ENCODE measurements at regions not wholly inside any gene's neighbourhood (a gene's known extent, or its start where the extent isn't known, plus 50 kb on each side); places are given as distances from the start of the nearest gene placed in this dataset.

DNA sequence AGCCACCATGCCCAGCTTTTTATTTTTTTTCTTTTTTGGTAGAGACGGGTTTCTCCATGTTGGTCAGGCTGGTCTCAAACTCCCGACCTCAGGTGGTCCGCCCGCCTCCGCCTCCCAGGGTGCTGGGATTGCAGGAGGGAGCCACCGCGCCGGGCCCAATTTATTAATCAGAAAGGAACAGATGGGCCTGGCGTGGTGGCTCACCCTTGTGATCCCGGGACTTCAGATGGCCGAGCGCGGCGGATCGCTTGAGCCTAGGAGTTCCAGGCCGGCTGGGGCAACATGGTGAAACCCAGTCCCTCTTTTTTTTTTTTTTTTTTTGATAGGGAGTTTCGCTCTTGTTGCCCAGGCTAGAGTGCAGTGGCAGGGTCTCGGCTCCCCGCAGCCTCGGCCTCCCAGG lies 64.6 kb downstream of the GOLGA6L7 start (continued):
- TF ChIP-seq, protein P1, sequence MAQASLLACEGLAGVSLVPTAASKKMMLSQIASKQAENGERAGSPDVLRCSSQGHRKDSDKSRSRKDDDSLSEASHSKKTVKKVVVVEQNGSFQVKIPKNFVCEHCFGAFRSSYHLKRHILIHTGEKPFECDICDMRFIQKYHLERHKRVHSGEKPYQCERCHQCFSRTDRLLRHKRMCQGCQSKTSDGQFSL (CRISPR knock-in tag; IDR thresholded peaks at IDR 0.05): no peak
- TF ChIP-seq, protein P1 (tag; IDR thresholded peaks at IDR 0.05): no peak
- no peak for TF ChIP-seq MEF2D (tag; conservative IDR thresholded peaks at IDR 0.05; ENCODE audit: low read depth)

DNA sequence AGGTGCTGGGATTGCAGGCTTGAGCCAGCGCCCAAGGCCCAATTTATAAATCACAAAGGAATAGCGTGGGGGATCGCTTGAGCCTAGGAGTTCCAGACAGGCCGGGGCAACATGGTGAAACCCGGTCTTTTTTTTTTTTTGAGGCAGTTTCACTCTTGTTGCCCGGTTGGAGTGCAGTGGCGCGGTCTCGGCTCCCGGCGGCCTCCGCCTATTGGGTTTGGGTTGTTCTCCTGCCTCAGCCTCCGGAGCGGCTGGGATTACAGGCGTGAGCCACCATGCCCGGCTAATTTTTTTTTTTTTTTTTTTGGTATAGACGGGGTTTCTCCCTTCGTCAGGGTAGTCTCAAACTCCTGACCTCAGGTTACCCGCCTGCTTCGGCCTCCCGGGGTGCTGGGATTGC lies 65.0 kb downstream of the GOLGA6L7 start:
- Histone ChIP-seq H3K4me2 (ENCODE audit: insufficient read depth, low read length) (no peak overlapping the region), H3K27ac (ENCODE audit: extremely low read depth, low read depth, low read length) (no peak overlapping the region), H3K4me1 (replicated peaks in 1 of 2; ENCODE audit: control insufficient read depth in 2 of 2, insufficient read depth in 2 of 2, low read length in 2 of 2) (peaks cover 0 to 8% of the 10 kb centered on the region in 2 experiments; a peak in 2 of 5 replicates), H3K36me3 (ENCODE audit: control insufficient read depth, insufficient read depth, low read length) (no peaks in the 10 kb centered on the region), H2AFZ (ENCODE audit: low read depth, low read length) (no peak overlapping the region), H4K20me1 (replicated peaks; ENCODE audit: control insufficient read depth, insufficient read depth, low read length) (no peaks in the 10 kb centered on the region), H3K9ac (ENCODE audit: insufficient read depth in 1 of 2, low read depth in 2 of 2, low read length in 2 of 2) (no peak overlapping the region), H3K9me3 (replicated peaks; ENCODE audit: control insufficient read depth, insufficient read depth, low read depth, low read length) (no peaks in the 10 kb centered on the region), H3K79me2 (ENCODE audit: control insufficient read depth, insufficient read depth, low read length) (no peaks in the 10 kb centered on the region), H3K27me3 (ENCODE audit: control insufficient read depth in 2 of 2, insufficient read depth in 2 of 2, low read length in 2 of 2) (no peaks in the 10 kb centered on the region), H3K4me3 (no peak overlapping the region), H3K9me1 (ENCODE audit: control insufficient read depth, insufficient read depth, low read length) (no peaks in the 10 kb centered on the region)
- intact Hi-C loops (cut with micrococcal nuclease): no loop called here
- in situ Hi-C loops (cut with MboI): no loop called here
- FAIRE-seq (no peak), ATAC-seq (no peak), DNase-seq (ENCODE audit: extremely low read depth in 1 of 4, low spot score in 3 of 4) (no peak)
- 85% methylated on average over 8 of the region's 21 CpGs for WGBS (ENCODE audit: insufficient coverage, low coverage, missing lambda C conversion rate)
- POLR2A ChIA-PET: no interaction called here
- CTCF ChIA-PET (ENCODE audit: low intra/inter-chr PET ratio): no interaction called here
- no TSS peak for BruUV-seq (replicated peaks)
- TF ChIP-seq ZBTB17 (CRISPR knock-in tag; IDR thresholded peaks at IDR 0.05) (no peak), HDAC3 (IDR thresholded peaks at IDR 0.05; ENCODE audit: borderline replicate concordance, partially characterized antibody) (no peak), ZNF174 (CRISPR knock-in tag; IDR thresholded peaks at IDR 0.05) (no peak)
- TF ChIP-seq, protein P2, sequence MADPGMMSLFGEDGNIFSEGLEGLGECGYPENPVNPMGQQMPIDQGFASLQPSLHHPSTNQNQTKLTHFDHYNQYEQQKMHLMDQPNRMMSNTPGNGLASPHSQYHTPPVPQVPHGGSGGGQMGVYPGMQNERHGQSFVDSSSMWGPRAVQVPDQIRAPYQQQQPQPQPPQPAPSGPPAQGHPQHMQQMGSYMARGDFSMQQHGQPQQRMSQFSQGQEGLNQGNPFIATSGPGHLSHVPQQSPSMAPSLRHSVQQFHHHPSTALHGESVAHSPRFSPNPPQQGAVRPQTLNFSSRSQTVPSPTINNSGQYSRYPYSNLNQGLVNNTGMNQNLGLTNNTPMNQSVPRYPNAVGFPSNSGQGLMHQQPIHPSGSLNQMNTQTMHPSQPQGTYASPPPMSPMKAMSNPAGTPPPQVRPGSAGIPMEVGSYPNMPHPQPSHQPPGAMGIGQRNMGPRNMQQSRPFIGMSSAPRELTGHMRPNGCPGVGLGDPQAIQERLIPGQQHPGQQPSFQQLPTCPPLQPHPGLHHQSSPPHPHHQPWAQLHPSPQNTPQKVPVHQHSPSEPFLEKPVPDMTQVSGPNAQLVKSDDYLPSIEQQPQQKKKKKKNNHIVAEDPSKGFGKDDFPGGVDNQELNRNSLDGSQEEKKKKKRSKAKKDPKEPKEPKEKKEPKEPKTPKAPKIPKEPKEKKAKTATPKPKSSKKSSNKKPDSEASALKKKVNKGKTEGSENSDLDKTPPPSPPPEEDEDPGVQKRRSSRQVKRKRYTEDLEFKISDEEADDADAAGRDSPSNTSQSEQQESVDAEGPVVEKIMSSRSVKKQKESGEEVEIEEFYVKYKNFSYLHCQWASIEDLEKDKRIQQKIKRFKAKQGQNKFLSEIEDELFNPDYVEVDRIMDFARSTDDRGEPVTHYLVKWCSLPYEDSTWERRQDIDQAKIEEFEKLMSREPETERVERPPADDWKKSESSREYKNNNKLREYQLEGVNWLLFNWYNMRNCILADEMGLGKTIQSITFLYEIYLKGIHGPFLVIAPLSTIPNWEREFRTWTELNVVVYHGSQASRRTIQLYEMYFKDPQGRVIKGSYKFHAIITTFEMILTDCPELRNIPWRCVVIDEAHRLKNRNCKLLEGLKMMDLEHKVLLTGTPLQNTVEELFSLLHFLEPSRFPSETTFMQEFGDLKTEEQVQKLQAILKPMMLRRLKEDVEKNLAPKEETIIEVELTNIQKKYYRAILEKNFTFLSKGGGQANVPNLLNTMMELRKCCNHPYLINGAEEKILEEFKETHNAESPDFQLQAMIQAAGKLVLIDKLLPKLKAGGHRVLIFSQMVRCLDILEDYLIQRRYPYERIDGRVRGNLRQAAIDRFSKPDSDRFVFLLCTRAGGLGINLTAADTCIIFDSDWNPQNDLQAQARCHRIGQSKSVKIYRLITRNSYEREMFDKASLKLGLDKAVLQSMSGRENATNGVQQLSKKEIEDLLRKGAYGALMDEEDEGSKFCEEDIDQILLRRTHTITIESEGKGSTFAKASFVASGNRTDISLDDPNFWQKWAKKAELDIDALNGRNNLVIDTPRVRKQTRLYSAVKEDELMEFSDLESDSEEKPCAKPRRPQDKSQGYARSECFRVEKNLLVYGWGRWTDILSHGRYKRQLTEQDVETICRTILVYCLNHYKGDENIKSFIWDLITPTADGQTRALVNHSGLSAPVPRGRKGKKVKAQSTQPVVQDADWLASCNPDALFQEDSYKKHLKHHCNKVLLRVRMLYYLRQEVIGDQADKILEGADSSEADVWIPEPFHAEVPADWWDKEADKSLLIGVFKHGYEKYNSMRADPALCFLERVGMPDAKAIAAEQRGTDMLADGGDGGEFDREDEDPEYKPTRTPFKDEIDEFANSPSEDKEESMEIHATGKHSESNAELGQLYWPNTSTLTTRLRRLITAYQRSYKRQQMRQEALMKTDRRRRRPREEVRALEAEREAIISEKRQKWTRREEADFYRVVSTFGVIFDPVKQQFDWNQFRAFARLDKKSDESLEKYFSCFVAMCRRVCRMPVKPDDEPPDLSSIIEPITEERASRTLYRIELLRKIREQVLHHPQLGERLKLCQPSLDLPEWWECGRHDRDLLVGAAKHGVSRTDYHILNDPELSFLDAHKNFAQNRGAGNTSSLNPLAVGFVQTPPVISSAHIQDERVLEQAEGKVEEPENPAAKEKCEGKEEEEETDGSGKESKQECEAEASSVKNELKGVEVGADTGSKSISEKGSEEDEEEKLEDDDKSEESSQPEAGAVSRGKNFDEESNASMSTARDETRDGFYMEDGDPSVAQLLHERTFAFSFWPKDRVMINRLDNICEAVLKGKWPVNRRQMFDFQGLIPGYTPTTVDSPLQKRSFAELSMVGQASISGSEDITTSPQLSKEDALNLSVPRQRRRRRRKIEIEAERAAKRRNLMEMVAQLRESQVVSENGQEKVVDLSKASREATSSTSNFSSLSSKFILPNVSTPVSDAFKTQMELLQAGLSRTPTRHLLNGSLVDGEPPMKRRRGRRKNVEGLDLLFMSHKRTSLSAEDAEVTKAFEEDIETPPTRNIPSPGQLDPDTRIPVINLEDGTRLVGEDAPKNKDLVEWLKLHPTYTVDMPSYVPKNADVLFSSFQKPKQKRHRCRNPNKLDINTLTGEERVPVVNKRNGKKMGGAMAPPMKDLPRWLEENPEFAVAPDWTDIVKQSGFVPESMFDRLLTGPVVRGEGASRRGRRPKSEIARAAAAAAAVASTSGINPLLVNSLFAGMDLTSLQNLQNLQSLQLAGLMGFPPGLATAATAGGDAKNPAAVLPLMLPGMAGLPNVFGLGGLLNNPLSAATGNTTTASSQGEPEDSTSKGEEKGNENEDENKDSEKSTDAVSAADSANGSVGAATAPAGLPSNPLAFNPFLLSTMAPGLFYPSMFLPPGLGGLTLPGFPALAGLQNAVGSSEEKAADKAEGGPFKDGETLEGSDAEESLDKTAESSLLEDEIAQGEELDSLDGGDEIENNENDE (IDR thresholded peaks at IDR 0.05; ENCODE audit: low read depth, low read length): no peak
- TF ChIP-seq, protein P3, sequence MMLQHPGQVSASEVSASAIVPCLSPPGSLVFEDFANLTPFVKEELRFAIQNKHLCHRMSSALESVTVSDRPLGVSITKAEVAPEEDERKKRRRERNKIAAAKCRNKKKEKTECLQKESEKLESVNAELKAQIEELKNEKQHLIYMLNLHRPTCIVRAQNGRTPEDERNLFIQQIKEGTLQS (IDR thresholded peaks at IDR 0.05): no peak
- TF ChIP-seq, protein P3 (CRISPR knock-in tag; conservative IDR thresholded peaks at IDR 0.05): no peak

All from K562 (cell line).